ENCODE measurements at regions not wholly inside any gene's neighbourhood (a gene's known extent, or its start where the extent isn't known, plus 50 kb on each side); places are given as distances from the start of the nearest gene placed in this dataset.

GRCh38 chr1:221337106-221337505 is 404.8 kb downstream of the DUSP10 start:
- intact Hi-C loops (cut with DNase I; ENCODE audit: low total_unique reads) = no loop called here
- Histone ChIP-seq H3K9me3 (no peaks in the 10 kb centered on the region), H3K36me3 (no peaks in the 10 kb centered on the region), H3K4me3 (no peak overlapping the region), H3K27me3 (no peaks in the 10 kb centered on the region), H3K4me1 (peaks cover 0 to 45% (median 25%) of the 10 kb centered on the region in 4 donors), H3K27ac (peak overlapping the region; percentile 73 to 79)
- no peak for TF ChIP-seq CTCF (IDR thresholded peaks at IDR 0.05)
- DNase-seq = no peak

GRCh38 chr1:221343136-221343535 is 398.8 kb downstream of the DUSP10 start:
- no peaks in the 10 kb centered on the region for H3K9me3 ChIP-seq
- DNase-seq = no peak
- no peak for TF ChIP-seq CTCF (IDR thresholded peaks at IDR 0.05)
- H3K4me3 ChIP-seq = no peak overlapping the region
- H3K4me1 ChIP-seq = no peaks in the 10 kb centered on the region
- H3K27me3 ChIP-seq = no peaks in the 10 kb centered on the region
- H3K27ac ChIP-seq = no peak overlapping the region
- H3K36me3 ChIP-seq = no peaks in the 10 kb centered on the region
- intact Hi-C loops (cut with DNase I; ENCODE audit: low total_unique reads) = no loop called here

- H3K36me3 ChIP-seq = no peaks in the 10 kb centered on the region
- TF ChIP-seq CTCF (IDR thresholded peaks at IDR 0.05) = no peak
- no peak overlapping the region for H3K27ac ChIP-seq
- H3K9me3 ChIP-seq = no peaks in the 10 kb centered on the region
- no peaks in the 10 kb centered on the region for H3K4me1 ChIP-seq
- DNase-seq = no peak
- H3K27me3 ChIP-seq = no peaks in the 10 kb centered on the region
- intact Hi-C loops (cut with DNase I; ENCODE audit: low total_unique reads) = no loop called here
- no peak overlapping the region for H3K4me3 ChIP-seq
These were observed 398.3 kb downstream of the DUSP10 start for GRCh38 chr1:221343607-221344006.

GRCh38 chr1:221344693-221345092 is 397.2 kb downstream of the DUSP10 start:
- intact Hi-C loops (cut with DNase I; ENCODE audit: low total_unique reads) = no loop called here
- H3K9me3 ChIP-seq = no peaks in the 10 kb centered on the region
- no peaks in the 10 kb centered on the region for H3K36me3 ChIP-seq
- H3K4me1 ChIP-seq = no peaks in the 10 kb centered on the region
- no peak for DNase-seq
- TF ChIP-seq CTCF (IDR thresholded peaks at IDR 0.05) = no peak
- H3K4me3 ChIP-seq = no peak overlapping the region
- H3K27me3 ChIP-seq = no peaks in the 10 kb centered on the region
- no peak overlapping the region for H3K27ac ChIP-seq

GRCh38 chr1:221347706-221348105 is 394.2 kb downstream of the DUSP10 start:
- Histone ChIP-seq H3K36me3 (no peaks in the 10 kb centered on the region), H3K9me3 (no peaks in the 10 kb centered on the region), H3K4me3 (no peak overlapping the region), H3K27me3 (no peaks in the 10 kb centered on the region), H3K4me1 (peaks cover 0 to 2% (median 0%) of the 10 kb centered on the region in 4 donors), H3K27ac (no peak overlapping the region)
- no peak for DNase-seq
- intact Hi-C loops (cut with DNase I; ENCODE audit: low total_unique reads) = no loop called here
- no peak for TF ChIP-seq CTCF (IDR thresholded peaks at IDR 0.05)

- Histone ChIP-seq H3K9me3 (no peaks in the 10 kb centered on the region), H3K36me3 (no peaks in the 10 kb centered on the region), H3K27ac (no peak overlapping the region), H3K4me1 (peaks cover 0 to 2% (median 0%) of the 10 kb centered on the region in 4 donors), H3K4me3 (no peak overlapping the region), H3K27me3 (no peaks in the 10 kb centered on the region)
- TF ChIP-seq CTCF (IDR thresholded peaks at IDR 0.05) = no peak
- intact Hi-C loops (cut with DNase I; ENCODE audit: low total_unique reads) = no loop called here
- no peak for DNase-seq
These were observed 391.8 kb downstream of the DUSP10 start for GRCh38 chr1:221350091-221350490.
